ENCODE measurements at regions not wholly inside any gene's neighbourhood (a gene's known extent, or its start where the extent isn't known, plus 50 kb on each side); places are given as distances from the start of the nearest gene placed in this dataset.
A peak's percentile ranks its signal among the peaks of the same experiment; 100 is the strongest.

GRCh38 chr3:178202194-178202593, 334.0 kb upstream of the KCNMB2 start:
- TF ChIP-seq, protein P1, sequence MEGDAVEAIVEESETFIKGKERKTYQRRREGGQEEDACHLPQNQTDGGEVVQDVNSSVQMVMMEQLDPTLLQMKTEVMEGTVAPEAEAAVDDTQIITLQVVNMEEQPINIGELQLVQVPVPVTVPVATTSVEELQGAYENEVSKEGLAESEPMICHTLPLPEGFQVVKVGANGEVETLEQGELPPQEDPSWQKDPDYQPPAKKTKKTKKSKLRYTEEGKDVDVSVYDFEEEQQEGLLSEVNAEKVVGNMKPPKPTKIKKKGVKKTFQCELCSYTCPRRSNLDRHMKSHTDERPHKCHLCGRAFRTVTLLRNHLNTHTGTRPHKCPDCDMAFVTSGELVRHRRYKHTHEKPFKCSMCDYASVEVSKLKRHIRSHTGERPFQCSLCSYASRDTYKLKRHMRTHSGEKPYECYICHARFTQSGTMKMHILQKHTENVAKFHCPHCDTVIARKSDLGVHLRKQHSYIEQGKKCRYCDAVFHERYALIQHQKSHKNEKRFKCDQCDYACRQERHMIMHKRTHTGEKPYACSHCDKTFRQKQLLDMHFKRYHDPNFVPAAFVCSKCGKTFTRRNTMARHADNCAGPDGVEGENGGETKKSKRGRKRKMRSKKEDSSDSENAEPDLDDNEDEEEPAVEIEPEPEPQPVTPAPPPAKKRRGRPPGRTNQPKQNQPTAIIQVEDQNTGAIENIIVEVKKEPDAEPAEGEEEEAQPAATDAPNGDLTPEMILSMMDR (IDR thresholded peaks at IDR 0.05; ENCODE audit: extremely low read depth in 1 of 2, insufficient read depth in 1 of 2, low read depth in 1 of 2, low read length in 2 of 2) = no peak
- no peak for TF ChIP-seq POLR2A (IDR thresholded peaks at IDR 0.05; ENCODE audit: low read depth, low read length)
- no peak for TF ChIP-seq POLR2AphosphoS5 (IDR thresholded peaks at IDR 0.05; ENCODE audit: insufficient read depth, low read depth, low read length)
- TF ChIP-seq FOS (IDR thresholded peaks at IDR 0.05; ENCODE audit: borderline replicate concordance, insufficient read depth, low read length) = no peak
- TF ChIP-seq EZH2 (IDR thresholded peaks at IDR 0.05; ENCODE audit: borderline replicate concordance, low read depth, low read length, severe bottlenecking) = no peak
- no peak for TF ChIP-seq MYC (IDR thresholded peaks at IDR 0.05; ENCODE audit: low read depth, low read length)
- TF ChIP-seq, protein P2, sequence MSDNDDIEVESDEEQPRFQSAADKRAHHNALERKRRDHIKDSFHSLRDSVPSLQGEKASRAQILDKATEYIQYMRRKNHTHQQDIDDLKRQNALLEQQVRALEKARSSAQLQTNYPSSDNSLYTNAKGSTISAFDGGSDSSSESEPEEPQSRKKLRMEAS (IDR thresholded peaks at IDR 0.05; ENCODE audit: insufficient read depth, insufficient read length) = no peak
- no peak for TF ChIP-seq JUN (IDR thresholded peaks at IDR 0.05; ENCODE audit: borderline replicate concordance, insufficient read depth, insufficient read length, low read depth)
- TF ChIP-seq GATA2 (IDR thresholded peaks at IDR 0.05; ENCODE audit: insufficient read depth, insufficient read length, low read depth, low read length) = peak; percentile 57
